HCT116 (cell line): ENCODE measurements at regions not wholly inside any gene's neighbourhood (a gene's known extent, or its start where the extent isn't known, plus 50 kb on each side); places are given as distances from the start of the nearest gene placed in this dataset.

ENCODE experiments used
- ATAC-seq: fragments of 200-7000 bp; cut with Tn5 transposase; 2 replicates; pipeline ENCODE4 v1.9.1; 2020; ENCODE audit warnings: mild to moderate bottlenecking, moderate library complexity
- BruUV-seq: library from RNA; stranded (reverse); fragments of 400-500 nt; replicated peaks from 2 replicates; lab custom pipeline; 2021; lab: Mats Ljungman, UMichigan
- CTCF ChIA-PET: fragments of 300-600 bp; sonication (Branson Sonifier 250); formaldehyde crosslinking; loops from one replicate; lab custom pipeline; 2021; ENCODE audit warnings: antibody characterized with exemption; lab: Charles Lee
- POLR2A ChIA-PET: fragments of 300-600, 350-600 bp; sonication (Branson Sonifier 250); formaldehyde crosslinking; loops from one replicate; lab custom pipeline; 2021; ENCODE audit warnings: antibody characterized with exemption; lab: Charles Lee
- RAD21 ChIA-PET, 2 experiments: fragments of 300-600 bp; sonication (Branson Sonifier 250); formaldehyde crosslinking; loops; one replicate each; lab custom pipeline; 2023; ENCODE audit warnings: low total read pairs in 2 of 2; ENCODE audit not compliant: uncharacterized antibody in 2 of 2, unreplicated experiment in 2 of 2, low non-redundant PET in 1 of 2; lab: Charles Lee
- DNase-seq: peaks from one replicate; pipeline ENCODE4 v3.0.0-alpha.2; 2010; ENCODE audit warnings: low read depth, low spot score
- H2AFZ ChIP-seq: fragments of 200-600 bp; shearing (Covaris generic), sonication (generic); 2 replicates; pipeline ENCODE4 v1.6.1; 2017; ENCODE audit warnings: low read depth, mixed run types, mixed read lengths, antibody characterized with exemption, low read length; ENCODE audit not compliant: poor library complexity, severe bottlenecking
- H3K27ac ChIP-seq: 2 replicates; pipeline ENCODE4 v1.5.1; 2012; ENCODE audit warnings: low read depth, low read length
- H3K27me3 ChIP-seq: fragments of 200-600 bp; sonication (generic); 2 replicates; pipeline ENCODE4 v1.6.1; 2016; ENCODE audit warnings: mixed run types, low read length, mixed read lengths; ENCODE audit not compliant: insufficient read depth
- H3K36me3 ChIP-seq, 2 experiments: fragments of 200-500 bp in 1 of 2; fragments of 200-600 bp in 1 of 2; sonication (Bioruptor generic) in 1 of 2; sonication (generic) in 1 of 2; 2 replicates each; pipeline versions ENCODE4 v1.5.1 to v1.6.1; 2014 to 2016; ENCODE audit warnings: low read length in 2 of 2, inconsistent platforms in 1 of 2, mixed read lengths in 1 of 2, mixed run types in 1 of 2; ENCODE audit not compliant: insufficient read depth in 2 of 2, control insufficient read depth in 1 of 2
- H3K4me1 ChIP-seq, 2 experiments: fragments of 200-600 bp in 1 of 2; sonication (generic) in 1 of 2; 2 replicates each; pipeline versions ENCODE4 v1.5.1 to v1.6.1; 2012 to 2017; ENCODE audit warnings: low read length in 2 of 2, inconsistent platforms in 1 of 2, mild to moderate bottlenecking in 1 of 2, mixed read lengths in 1 of 2, mixed run types in 1 of 2, moderate library complexity in 1 of 2; ENCODE audit not compliant: insufficient read depth in 2 of 2, control insufficient read depth in 1 of 2
- H3K4me2 ChIP-seq: fragments of 200-600 bp; sonication (generic); 2 replicates; pipeline ENCODE4 v1.6.1; 2017; ENCODE audit warnings: mixed run types, low read length, mixed read lengths
- H3K4me3 ChIP-seq, 2 experiments: fragments of 200-600 bp in 1 of 2; sonication (generic) in 1 of 2; replicated peaks in 1 of 2; 2 replicates each; pipeline ENCODE4 v1.5.1; 2011 to 2016; ENCODE audit warnings: low read length in 2 of 2, control low read depth in 1 of 2, low read depth in 1 of 2, mild to moderate bottlenecking in 1 of 2, mixed read lengths in 1 of 2, mixed run types in 1 of 2
- H3K79me2 ChIP-seq: fragments of 200-600 bp; sonication (generic); 2 replicates; pipeline ENCODE4 v1.6.1; 2017; ENCODE audit warnings: mild to moderate bottlenecking, mixed run types, low read length, moderate library complexity, mixed read lengths; ENCODE audit not compliant: insufficient read depth
- H3K9ac ChIP-seq: fragments of 200-600 bp; sonication (generic); 2 replicates; pipeline ENCODE4 v1.6.1; 2016; ENCODE audit warnings: low read length, mixed read lengths
- H3K9me2 ChIP-seq: fragments of 200-600 bp; sonication (generic), shearing (Covaris generic); 2 replicates; pipeline ENCODE4 v1.6.1; 2017; ENCODE audit warnings: mixed run types, mild to moderate bottlenecking, moderate library complexity; ENCODE audit not compliant: insufficient read depth
- H3K9me3 ChIP-seq, 2 experiments: fragments of 200-500 bp in 1 of 2; fragments of 200-600 bp in 1 of 2; sonication (Bioruptor generic) in 1 of 2; sonication (generic) in 1 of 2; 2 replicates each; pipeline ENCODE4 v1.6.1; 2014 to 2017; ENCODE audit warnings: low read length in 2 of 2, mixed read lengths in 2 of 2, inconsistent platforms in 1 of 2, low read depth in 1 of 2, mild to moderate bottlenecking in 1 of 2, mixed run types in 1 of 2, moderate library complexity in 1 of 2; ENCODE audit not compliant: control insufficient read depth in 1 of 2, insufficient read depth in 1 of 2
- H4K20me1 ChIP-seq: fragments of 200-600 bp; sonication (generic), shearing (Covaris generic); 2 replicates; pipeline ENCODE4 v1.6.1; 2017; ENCODE audit warnings: mixed run types, mild to moderate bottlenecking, moderate library complexity; ENCODE audit not compliant: insufficient read depth
- CBX3 ChIP-seq: IDR thresholded peaks from 2 replicates; pipeline ENCODE4 v1.6.1; 2012; ENCODE audit warnings: low read depth
- ELF1 ChIP-seq: IDR thresholded peaks from 2 replicates; pipeline ENCODE4 v1.6.1; 2012; ENCODE audit warnings: low read depth, borderline replicate concordance
- JUND ChIP-seq: IDR thresholded peaks from 2 replicates; pipeline ENCODE4 v1.6.1; 2012
- POLR2A ChIP-seq: IDR thresholded peaks from 2 replicates; pipeline ENCODE4 v1.7.0; 2011; ENCODE audit warnings: borderline replicate concordance; ENCODE audit not compliant: insufficient read depth, insufficient read length; ENCODE audit errors: extremely low read depth
- POLR2AphosphoS5 ChIP-seq: IDR thresholded peaks from 2 replicates; pipeline ENCODE4 v1.6.1; 2011; ENCODE audit warnings: mild to moderate bottlenecking, low read depth, low read length, moderate library complexity
- REST ChIP-seq: IDR thresholded peaks from 2 replicates; pipeline ENCODE4 v1.6.1; 2012; ENCODE audit warnings: low read depth
- SIN3A ChIP-seq: IDR thresholded peaks from 2 replicates; pipeline ENCODE4 v1.6.1; 2012; ENCODE audit warnings: low read depth
- YY1 ChIP-seq: IDR thresholded peaks from 2 replicates; pipeline ENCODE4 v1.6.1; 2011; ENCODE audit warnings: low read length, low read depth, moderate library complexity, mild to moderate bottlenecking; ENCODE audit not compliant: insufficient replicate concordance; ENCODE audit errors: extremely low read depth
- ZNF274 ChIP-seq: fragments of 200-500 bp; sonication (Bioruptor generic); IDR thresholded peaks from 2 replicates; pipeline ENCODE4 v1.6.1; 2014; ENCODE audit warnings: mild to moderate bottlenecking, low read depth, low read length, inconsistent platforms
- intact Hi-C: fragments of 100-400 bp; cut with micrococcal nuclease; formaldehyde crosslinking; loops from 2 replicates; pipeline ENCODE4 v1.10.0; 2022
- TF ChIP-seq, protein P1 (sequence below): IDR thresholded peaks from 2 replicates; pipeline ENCODE4 v1.6.1; 2012

GRCh38 chr17:71273441-71273840 lies 847.4 kb upstream of the SOX9 start:
- intact Hi-C loops: no loop called here
- H3K27me3 ChIP-seq: no peaks in the 10 kb centered on the region
- no peaks in the 10 kb centered on the region for H4K20me1 ChIP-seq
- DNase-seq: no peak
- no peak overlapping the region for H3K9ac ChIP-seq
- H3K4me3 ChIP-seq: no peak overlapping the region
- ATAC-seq: no peak
- H3K36me3 ChIP-seq: no peaks in the 10 kb centered on the region
- H2AFZ ChIP-seq: no peak overlapping the region
- TF ChIP-seq YY1: no peak
- TF ChIP-seq POLR2A: no peak
- TF ChIP-seq JUND: no peak
- TF ChIP-seq CBX3: no peak
- no peak for TF ChIP-seq ZNF274
- no peak for TF ChIP-seq POLR2AphosphoS5
- TF ChIP-seq, protein P1, sequence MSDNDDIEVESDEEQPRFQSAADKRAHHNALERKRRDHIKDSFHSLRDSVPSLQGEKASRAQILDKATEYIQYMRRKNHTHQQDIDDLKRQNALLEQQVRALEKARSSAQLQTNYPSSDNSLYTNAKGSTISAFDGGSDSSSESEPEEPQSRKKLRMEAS: no peak
- no peak for TF ChIP-seq SIN3A
- no peak for TF ChIP-seq ELF1
- TF ChIP-seq REST: no peak
- no peaks in the 10 kb centered on the region for H3K9me2 ChIP-seq
- no peak overlapping the region for H3K27ac ChIP-seq
- H3K4me2 ChIP-seq: no peak overlapping the region
- ChIA-PET RAD21 (no interaction called here), CTCF (no interaction called here), POLR2A (no interaction called here)
- H3K79me2 ChIP-seq: no peaks in the 10 kb centered on the region
- no TSS peak for BruUV-seq
- no peaks in the 10 kb centered on the region for H3K9me3 ChIP-seq
- no peaks in the 10 kb centered on the region for H3K4me1 ChIP-seq
